Vagina (tissue), 2 donors: ENCODE measurements at regions not wholly inside any gene's neighbourhood (a gene's known extent, or its start where the extent isn't known, plus 50 kb on each side); places are given as distances from the start of the nearest gene placed in this dataset.

Source experiments
- POLR2A ChIP-seq, 2 donors: fragments of 450-650 bp; IDR thresholded peaks; one replicate each; pipeline ENCODE4 v1.6.1; 2017; ENCODE audit warnings: antibody characterized with exemption in 2 of 2, mild to moderate bottlenecking in 2 of 2, moderate library complexity in 2 of 2
- POLR2AphosphoS5 ChIP-seq, 2 donors: sonication (generic); formaldehyde crosslinking; IDR thresholded peaks; one replicate each; pipeline ENCODE4 v1.9.0; 2017; ENCODE audit warnings: antibody characterized with exemption in 2 of 2, mild to moderate bottlenecking in 2 of 2, low read depth in 1 of 2; ENCODE audit not compliant: insufficient read depth in 1 of 2
- TF ChIP-seq, protein P1 (sequence below), 3 experiments: fragments of 450-650 bp in 2 of 3; fragments of 200-600 bp in 1 of 3; sonication (generic) in 1 of 3; IDR thresholded peaks; one replicate each; pipeline ENCODE4 v1.5.1; 2017 to 2019; ENCODE audit warnings: antibody characterized with exemption in 3 of 3, mild to moderate bottlenecking in 2 of 3, moderate library complexity in 2 of 3

GRCh38 chr7:93016681-93017381 is 100.9 kb downstream of the SAMD9 start:
- TF ChIP-seq, protein P1, sequence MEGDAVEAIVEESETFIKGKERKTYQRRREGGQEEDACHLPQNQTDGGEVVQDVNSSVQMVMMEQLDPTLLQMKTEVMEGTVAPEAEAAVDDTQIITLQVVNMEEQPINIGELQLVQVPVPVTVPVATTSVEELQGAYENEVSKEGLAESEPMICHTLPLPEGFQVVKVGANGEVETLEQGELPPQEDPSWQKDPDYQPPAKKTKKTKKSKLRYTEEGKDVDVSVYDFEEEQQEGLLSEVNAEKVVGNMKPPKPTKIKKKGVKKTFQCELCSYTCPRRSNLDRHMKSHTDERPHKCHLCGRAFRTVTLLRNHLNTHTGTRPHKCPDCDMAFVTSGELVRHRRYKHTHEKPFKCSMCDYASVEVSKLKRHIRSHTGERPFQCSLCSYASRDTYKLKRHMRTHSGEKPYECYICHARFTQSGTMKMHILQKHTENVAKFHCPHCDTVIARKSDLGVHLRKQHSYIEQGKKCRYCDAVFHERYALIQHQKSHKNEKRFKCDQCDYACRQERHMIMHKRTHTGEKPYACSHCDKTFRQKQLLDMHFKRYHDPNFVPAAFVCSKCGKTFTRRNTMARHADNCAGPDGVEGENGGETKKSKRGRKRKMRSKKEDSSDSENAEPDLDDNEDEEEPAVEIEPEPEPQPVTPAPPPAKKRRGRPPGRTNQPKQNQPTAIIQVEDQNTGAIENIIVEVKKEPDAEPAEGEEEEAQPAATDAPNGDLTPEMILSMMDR (IDR thresholded peaks at IDR 0.05): no peak
- TF ChIP-seq POLR2A (IDR thresholded peaks at IDR 0.05) (no peak), POLR2AphosphoS5 (IDR thresholded peaks at IDR 0.05; ENCODE audit: insufficient read depth in 1 of 2, low read depth in 1 of 2) (no peak)
